ENCODE measurements at regions not wholly inside any gene's neighbourhood (a gene's known extent, or its start where the extent isn't known, plus 50 kb on each side); places are given as distances from the start of the nearest gene placed in this dataset.

DNA sequence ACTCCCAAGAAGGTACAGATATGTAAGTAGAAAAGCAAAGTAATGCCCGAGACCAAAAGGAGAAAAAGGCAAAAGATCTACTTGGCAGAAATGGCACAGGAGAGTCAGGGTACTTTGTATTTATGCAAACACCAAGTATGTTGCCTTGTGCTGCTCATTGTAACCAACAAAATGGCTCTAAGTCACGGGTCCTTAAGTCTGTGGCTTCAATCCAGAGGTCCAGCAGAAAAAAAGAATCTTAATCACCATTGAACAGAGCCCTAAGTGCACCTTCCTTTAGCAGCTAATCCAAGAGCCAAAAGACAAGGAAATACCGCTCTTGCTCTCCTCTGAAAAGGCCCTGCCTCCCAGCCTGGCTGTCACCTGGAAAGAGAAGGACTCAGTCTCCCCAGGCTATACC lies 324.9 kb upstream of the PPARGC1A start:
- intact Hi-C loops (cut with DNase I; ENCODE audit: low total_unique reads) = no loop called here
- DNase-seq (ENCODE audit: low spot score in 2 of 2) = no peak
- no peak overlapping the region for H3K4me3 ChIP-seq (ENCODE audit: low read depth, poor library complexity, severe bottlenecking)
- 89% methylated on average over 3 of the region's 3 CpGs for WGBS, 2 donors
- TF ChIP-seq CTCF (IDR thresholded peaks at IDR 0.05) = no peak
- TF ChIP-seq POLR2A (IDR thresholded peaks at IDR 0.05) = no peak

DNA sequence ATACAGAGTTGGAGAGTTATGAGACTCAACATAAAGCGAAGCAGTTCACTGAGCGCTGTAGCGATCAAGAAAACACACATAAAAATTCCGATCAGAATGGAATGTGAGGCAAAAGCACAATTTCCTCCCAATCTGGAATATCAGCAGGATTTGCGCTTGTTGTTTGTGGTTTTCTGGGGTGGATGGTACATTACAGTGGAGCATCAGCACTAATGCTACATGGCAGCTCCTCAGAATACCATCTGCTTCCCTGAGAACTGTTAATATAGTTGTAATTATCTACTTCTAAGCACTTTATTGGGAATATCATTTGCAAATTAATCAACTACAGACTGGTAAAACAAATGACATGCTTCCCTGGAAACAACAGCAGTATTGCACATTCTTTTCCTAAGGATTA lies 324.1 kb upstream of the PPARGC1A start:
- intact Hi-C loops (cut with DNase I; ENCODE audit: low total_unique reads) = no loop called here
- TF ChIP-seq POLR2A (IDR thresholded peaks at IDR 0.05) = no peak
- TF ChIP-seq CTCF (IDR thresholded peaks at IDR 0.05) = no peak
- 69 to 83% methylated on average over 5 of the region's 5 CpGs for WGBS, 2 donors
- H3K4me3 ChIP-seq (ENCODE audit: low read depth, poor library complexity, severe bottlenecking) = no peak overlapping the region
- DNase-seq (ENCODE audit: low spot score in 2 of 2) = no peak

DNA sequence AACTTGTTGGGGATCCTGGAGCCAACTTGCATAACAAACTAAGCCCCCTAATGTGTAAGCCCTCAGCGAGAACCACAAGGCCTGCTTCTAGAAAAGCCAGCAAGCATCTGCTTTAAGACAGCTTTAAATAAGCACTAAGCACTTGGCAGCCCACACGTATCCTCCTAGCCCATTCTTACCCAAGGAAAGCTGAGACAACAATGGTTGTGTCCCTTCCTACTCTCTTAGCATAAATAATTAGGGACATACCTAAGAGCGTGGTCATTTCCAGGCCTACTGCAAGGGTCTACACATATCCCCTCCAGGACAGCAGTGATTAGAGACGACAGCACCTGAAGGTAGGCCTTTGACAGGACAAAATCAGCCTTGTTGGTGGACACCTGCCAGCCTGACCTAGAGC lies 322.8 kb upstream of the PPARGC1A start:
- DNase-seq (ENCODE audit: low spot score in 2 of 2) = no peak
- H3K4me3 ChIP-seq (ENCODE audit: low read depth, poor library complexity, severe bottlenecking) = no peak overlapping the region
- WGBS, 2 donors = 89 to 90% methylated on average over 4 of the region's 4 CpGs
- intact Hi-C loops (cut with DNase I; ENCODE audit: low total_unique reads) = no loop called here
- TF ChIP-seq CTCF (IDR thresholded peaks at IDR 0.05) (no peak), POLR2A (IDR thresholded peaks at IDR 0.05) (no peak)

- 75 to 83% methylated on average over 10 of the region's 10 CpGs for WGBS, 2 donors
- intact Hi-C loops (cut with DNase I; ENCODE audit: low total_unique reads) = no loop called here
- TF ChIP-seq CTCF (IDR thresholded peaks at IDR 0.05) (no peak), POLR2A (IDR thresholded peaks at IDR 0.05) (no peak)
- no peak overlapping the region for H3K4me3 ChIP-seq (ENCODE audit: low read depth, poor library complexity, severe bottlenecking)
- DNase-seq (ENCODE audit: low spot score in 2 of 2) = no peak
Measured at GRCh38 chr4:24211856-24212255, 322.0 kb upstream of the PPARGC1A start.

DNA sequence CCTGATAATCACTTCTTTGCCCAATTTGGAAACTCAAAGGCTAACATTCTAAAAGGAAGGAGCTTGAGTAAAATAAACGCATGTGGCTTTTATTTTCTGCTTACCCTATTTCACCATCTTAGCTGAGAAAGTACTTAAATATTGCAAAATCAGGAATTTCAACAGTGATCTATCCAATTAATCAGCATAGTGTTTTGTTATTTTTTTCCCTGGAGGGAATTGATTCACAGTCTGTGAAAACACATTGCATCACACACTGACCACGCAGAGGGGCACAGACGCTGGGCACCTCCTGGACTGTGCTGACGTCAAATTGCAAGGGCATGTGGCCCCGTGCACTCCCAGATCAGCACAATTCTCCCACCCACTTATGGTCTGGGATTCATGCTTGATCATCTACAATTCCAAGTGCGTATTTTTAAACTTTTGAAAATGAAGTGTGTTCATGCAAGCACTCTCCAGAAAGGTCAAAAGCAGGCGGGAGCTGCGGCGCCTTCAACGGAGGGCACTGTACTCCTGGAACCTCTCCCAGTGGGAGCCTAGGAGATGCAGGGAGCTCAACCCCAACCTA lies 320.6 kb upstream of the PPARGC1A start:
- WGBS, 2 donors = 58 to 65% methylated on average over 10 of the region's 10 CpGs
- peak; percentile 43 to 88 for DNase-seq (ENCODE audit: low spot score in 2 of 2)
- TF ChIP-seq POLR2A (IDR thresholded peaks at IDR 0.05) (no peak), CTCF (IDR thresholded peaks at IDR 0.05) (no peak)
- no peak overlapping the region for H3K4me3 ChIP-seq (ENCODE audit: low read depth, poor library complexity, severe bottlenecking)
- intact Hi-C loops (cut with DNase I; ENCODE audit: low total_unique reads) = no loop called here

DNA sequence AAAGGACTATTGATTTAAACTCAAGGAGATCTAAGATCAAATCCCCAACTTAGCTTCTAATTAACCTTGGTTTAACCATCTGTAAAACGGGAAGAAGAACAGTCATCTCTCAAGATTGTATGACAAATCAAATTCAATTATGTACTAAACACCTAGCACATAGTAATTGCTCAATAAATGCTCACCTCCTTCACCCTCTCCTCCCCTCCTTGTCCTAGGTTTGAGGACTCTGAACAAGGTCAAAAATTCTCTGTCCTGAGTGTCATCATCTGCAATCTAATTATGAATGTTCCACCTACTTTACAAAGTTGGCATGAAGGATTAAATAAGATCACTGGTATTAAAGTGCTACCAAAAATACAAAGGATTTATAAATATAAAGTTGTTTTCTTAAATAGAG lies 320.1 kb upstream of the PPARGC1A start:
- H3K4me3 ChIP-seq (ENCODE audit: low read depth, poor library complexity, severe bottlenecking) = no peak overlapping the region
- WGBS, 2 donors = 53 to 74% methylated on average over 1 of the region's 1 CpG
- intact Hi-C loops (cut with DNase I; ENCODE audit: low total_unique reads) = no loop called here
- TF ChIP-seq CTCF (IDR thresholded peaks at IDR 0.05) (no peak), POLR2A (IDR thresholded peaks at IDR 0.05) (no peak)
- DNase-seq (ENCODE audit: low spot score in 2 of 2) = no peak
